ENCODE measurements at regions not wholly inside any gene's neighbourhood (a gene's known extent, or its start where the extent isn't known, plus 50 kb on each side); places are given as distances from the start of the nearest gene placed in this dataset.
"Not testable (repeated sequence)": the region's sequence is repeated elsewhere in the genome, so short reads cannot be mapped to it uniquely, and the experiment has no call there.

DNA sequence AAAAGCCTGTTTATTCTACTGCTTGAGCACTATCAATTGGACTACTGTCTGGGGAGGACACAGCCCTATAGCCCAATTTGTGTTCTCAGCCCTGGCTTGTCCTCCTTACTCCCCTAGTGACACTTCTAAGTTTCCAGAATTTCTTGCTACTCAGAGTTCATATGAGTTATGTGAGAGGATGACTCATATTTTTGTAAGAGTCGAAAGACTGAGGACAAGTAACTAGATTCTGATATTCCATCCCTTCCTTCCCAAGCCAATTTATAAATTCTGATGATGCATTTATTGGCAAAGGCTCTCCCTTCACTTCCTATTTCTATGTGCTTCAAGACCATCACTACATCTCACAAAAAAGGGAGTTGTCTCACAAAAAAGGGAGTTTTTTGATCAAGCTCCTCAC is 422.2 kb upstream of the DEPDC1 start:
- no peak overlapping the region for H3K27ac Mint-ChIP-seq
- Histone ChIP-seq H3K9me3 (ENCODE audit: control insufficient read depth, low read length) (no peaks in the 10 kb centered on the region), H3K36me3 (ENCODE audit: control insufficient read depth, insufficient read depth, low read length) (no peaks in the 10 kb centered on the region), H3K4me1 (ENCODE audit: control insufficient read depth, insufficient read depth, low read length) (peaks cover 5% of the 10 kb centered on the region), H3K9ac (ENCODE audit: extremely low read depth, low read length, poor library complexity, severe bottlenecking) (no peak overlapping the region), H3K27ac (ENCODE audit: low read depth, low read length) (no peak overlapping the region), H3K27me3 (ENCODE audit: control insufficient read depth, insufficient read depth, low read length, poor library complexity, severe bottlenecking) (no peaks in the 10 kb centered on the region), H3K4me3 (ENCODE audit: low read length) (no peak overlapping the region)
- peaks cover 5% of the 10 kb centered on the region for H3K4me1 Mint-ChIP-seq
- no peaks in the 10 kb centered on the region for H3K27me3 Mint-ChIP-seq (ENCODE audit: insufficient read depth)
- H3K9me3 Mint-ChIP-seq, result peaks cover 6% of the 10 kb centered on the region
- H3K36me3 Mint-ChIP-seq (ENCODE audit: low read depth), result peaks cover 3% of the 10 kb centered on the region
- TF ChIP-seq, protein P1, sequence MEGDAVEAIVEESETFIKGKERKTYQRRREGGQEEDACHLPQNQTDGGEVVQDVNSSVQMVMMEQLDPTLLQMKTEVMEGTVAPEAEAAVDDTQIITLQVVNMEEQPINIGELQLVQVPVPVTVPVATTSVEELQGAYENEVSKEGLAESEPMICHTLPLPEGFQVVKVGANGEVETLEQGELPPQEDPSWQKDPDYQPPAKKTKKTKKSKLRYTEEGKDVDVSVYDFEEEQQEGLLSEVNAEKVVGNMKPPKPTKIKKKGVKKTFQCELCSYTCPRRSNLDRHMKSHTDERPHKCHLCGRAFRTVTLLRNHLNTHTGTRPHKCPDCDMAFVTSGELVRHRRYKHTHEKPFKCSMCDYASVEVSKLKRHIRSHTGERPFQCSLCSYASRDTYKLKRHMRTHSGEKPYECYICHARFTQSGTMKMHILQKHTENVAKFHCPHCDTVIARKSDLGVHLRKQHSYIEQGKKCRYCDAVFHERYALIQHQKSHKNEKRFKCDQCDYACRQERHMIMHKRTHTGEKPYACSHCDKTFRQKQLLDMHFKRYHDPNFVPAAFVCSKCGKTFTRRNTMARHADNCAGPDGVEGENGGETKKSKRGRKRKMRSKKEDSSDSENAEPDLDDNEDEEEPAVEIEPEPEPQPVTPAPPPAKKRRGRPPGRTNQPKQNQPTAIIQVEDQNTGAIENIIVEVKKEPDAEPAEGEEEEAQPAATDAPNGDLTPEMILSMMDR (conservative IDR thresholded peaks at IDR 0.05), result no peak
- 100% methylated on average over 1 of the region's 1 CpG; no CpG with 5 or more reads in 1 of the 2 experiments for WGBS, 2 experiments (ENCODE audit: insufficient coverage in 1 of 2, insufficient read length in 1 of 2)
- no peak overlapping the region for H3K4me3 Mint-ChIP-seq
- DNase-seq, result no peak

DNA sequence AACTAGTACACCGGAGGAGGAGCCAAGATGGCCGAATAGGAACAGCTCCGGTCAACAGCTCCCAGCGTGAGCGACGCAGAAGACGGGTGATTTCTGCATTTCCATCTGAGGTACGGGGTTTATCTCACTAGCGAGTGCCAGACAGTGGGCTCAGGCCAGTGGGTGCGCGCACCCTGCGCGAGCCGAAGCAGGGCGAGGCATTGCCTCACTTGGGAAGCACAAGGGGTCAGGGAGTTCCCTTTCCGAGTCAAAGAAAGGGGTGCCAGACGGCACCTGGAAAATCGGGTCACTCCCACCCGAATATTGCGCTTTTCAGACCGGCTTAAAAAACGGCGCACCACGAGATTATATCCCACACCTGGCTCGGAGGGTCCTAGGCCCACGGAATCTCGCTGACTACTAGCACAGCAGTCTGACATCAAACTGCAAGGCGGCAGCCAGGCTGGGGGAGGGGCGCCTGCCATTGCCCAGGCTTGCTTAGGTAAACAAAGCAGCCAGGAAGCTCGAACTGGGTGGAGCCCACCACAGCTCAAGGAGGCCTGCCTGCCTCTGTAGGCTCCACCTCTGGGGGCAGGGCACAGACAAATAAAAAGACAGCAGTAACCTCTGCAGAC is 426.7 kb upstream of the DEPDC1 start:
- DNase-seq; H3K36me3 ChIP-seq (ENCODE audit: control insufficient read depth, insufficient read depth, low read length); H3K27ac ChIP-seq (ENCODE audit: low read depth, low read length); H3K4me1 Mint-ChIP-seq; H3K4me3 ChIP-seq (ENCODE audit: low read length); H3K9ac ChIP-seq (ENCODE audit: extremely low read depth, low read length, poor library complexity, severe bottlenecking); H3K4me3 Mint-ChIP-seq; H3K9me3 ChIP-seq (ENCODE audit: control insufficient read depth, low read length); H3K36me3 Mint-ChIP-seq (ENCODE audit: low read depth); H3K27me3 Mint-ChIP-seq (ENCODE audit: insufficient read depth); H3K27me3 ChIP-seq (ENCODE audit: control insufficient read depth, insufficient read depth, low read length, poor library complexity, severe bottlenecking); H3K27ac Mint-ChIP-seq; H3K4me1 ChIP-seq (ENCODE audit: control insufficient read depth, insufficient read depth, low read length): not testable (repeated sequence)
- H3K9me3 Mint-ChIP-seq, result peaks cover 11% of the 10 kb centered on the region
- 92 to 98% methylated on average over 12 to 27 of the region's 30 CpGs for whole genome bisulfite sequencing, 2 experiments (ENCODE audit: insufficient coverage in 1 of 2, insufficient read length in 1 of 2)

DNA sequence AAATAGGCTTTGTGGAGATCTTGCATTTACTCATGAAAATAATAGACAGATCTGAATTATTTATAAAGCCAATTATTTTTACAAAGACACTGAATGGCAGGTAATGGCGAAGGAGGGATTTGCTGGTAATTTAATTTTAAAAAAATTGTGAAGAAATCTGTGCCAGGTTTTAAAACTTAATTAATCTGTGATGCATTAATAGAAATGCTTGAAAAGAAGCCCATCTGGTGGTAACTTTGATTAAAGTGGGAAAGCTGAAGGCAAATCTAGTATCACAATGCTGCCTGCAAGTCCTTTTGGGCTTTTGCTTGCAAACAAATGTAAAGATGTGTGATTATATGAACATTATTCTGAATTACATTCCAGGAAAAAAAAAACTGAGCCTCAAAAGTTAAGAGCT is 433.2 kb upstream of the DEPDC1 start:
- no peak overlapping the region for H3K27ac ChIP-seq (ENCODE audit: low read depth, low read length)
- no peaks in the 10 kb centered on the region for H3K27me3 ChIP-seq (ENCODE audit: control insufficient read depth, insufficient read depth, low read length, poor library complexity, severe bottlenecking)
- H3K4me1 ChIP-seq (ENCODE audit: control insufficient read depth, insufficient read depth, low read length), result no peaks in the 10 kb centered on the region
- H3K4me3 Mint-ChIP-seq, result no peak overlapping the region
- H3K36me3 ChIP-seq (ENCODE audit: control insufficient read depth, insufficient read depth, low read length), result no peaks in the 10 kb centered on the region
- H3K27me3 Mint-ChIP-seq (ENCODE audit: insufficient read depth), result no peaks in the 10 kb centered on the region
- peaks cover 4% of the 10 kb centered on the region for H3K9me3 Mint-ChIP-seq
- 88 to 100% methylated on average over 1 of the region's 1 CpG for WGBS, 2 experiments (ENCODE audit: insufficient coverage in 1 of 2, insufficient read length in 1 of 2)
- no peak for DNase-seq
- H3K27ac Mint-ChIP-seq, result no peak overlapping the region
- H3K9ac ChIP-seq (ENCODE audit: extremely low read depth, low read length, poor library complexity, severe bottlenecking), result no peak overlapping the region
- H3K9me3 ChIP-seq (ENCODE audit: control insufficient read depth, low read length), result no peaks in the 10 kb centered on the region
- TF ChIP-seq, protein P1 (conservative IDR thresholded peaks at IDR 0.05), result no peak
- H3K4me1 Mint-ChIP-seq, result no peaks in the 10 kb centered on the region
- H3K4me3 ChIP-seq (ENCODE audit: low read length), result no peak overlapping the region
- no peaks in the 10 kb centered on the region for H3K36me3 Mint-ChIP-seq (ENCODE audit: low read depth)

DNA sequence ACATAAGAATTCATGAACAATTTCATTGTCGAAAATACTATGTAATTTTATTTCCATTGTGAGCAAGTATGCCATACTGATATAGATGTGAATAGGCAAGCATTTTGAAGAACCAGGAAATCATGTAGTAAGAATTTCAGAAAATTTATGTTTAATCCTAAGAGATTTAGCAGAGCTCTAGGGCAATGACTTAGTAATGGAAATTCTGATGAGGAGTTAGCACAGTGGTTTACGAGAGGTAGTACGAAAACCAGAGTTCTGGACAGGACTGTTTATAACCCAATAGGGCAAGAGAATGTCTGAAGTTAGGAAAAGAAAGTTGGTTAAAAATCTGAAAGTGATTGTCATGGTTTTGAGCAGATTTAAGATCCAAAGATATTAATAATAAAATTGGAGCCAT is 439.6 kb upstream of the DEPDC1 start:
- Mint-ChIP-seq H3K4me3 (no peak overlapping the region), H3K27ac (no peak overlapping the region), H3K9me3 (no peaks in the 10 kb centered on the region), H3K36me3 (ENCODE audit: low read depth) (no peaks in the 10 kb centered on the region), H3K4me1 (no peaks in the 10 kb centered on the region), H3K27me3 (ENCODE audit: insufficient read depth) (no peaks in the 10 kb centered on the region)
- H3K36me3 ChIP-seq (ENCODE audit: control insufficient read depth, insufficient read depth, low read length), result no peaks in the 10 kb centered on the region
- H3K27me3 ChIP-seq (ENCODE audit: control insufficient read depth, insufficient read depth, low read length, poor library complexity, severe bottlenecking), result no peaks in the 10 kb centered on the region
- H3K9ac ChIP-seq (ENCODE audit: extremely low read depth, low read length, poor library complexity, severe bottlenecking), result no peak overlapping the region
- no peak overlapping the region for H3K4me3 ChIP-seq (ENCODE audit: low read length)
- no peak overlapping the region for H3K27ac ChIP-seq (ENCODE audit: low read depth, low read length)
- no peaks in the 10 kb centered on the region for H3K4me1 ChIP-seq (ENCODE audit: control insufficient read depth, insufficient read depth, low read length)
- DNase-seq, result no peak
- WGBS, 2 experiments (ENCODE audit: insufficient coverage in 1 of 2, insufficient read length in 1 of 2), result 70 to 76% methylated on average over 2 to 3 of the region's 3 CpGs
- H3K9me3 ChIP-seq (ENCODE audit: control insufficient read depth, low read length), result no peaks in the 10 kb centered on the region
- TF ChIP-seq, protein P1 (conservative IDR thresholded peaks at IDR 0.05), result no peak

Data from endodermal cell (in vitro differentiated cells).